Tibial nerve (tissue), 3 donors: ENCODE measurements at regions not wholly inside any gene's neighbourhood (a gene's known extent, or its start where the extent isn't known, plus 50 kb on each side); places are given as distances from the start of the nearest gene placed in this dataset.

Source experiments
- POLR2A ChIP-seq, 2 donors: fragments of 450-650 bp; IDR thresholded peaks; one replicate each; pipeline ENCODE4 v1.6.1; 2017; ENCODE audit warnings: antibody characterized with exemption in 2 of 2, mild to moderate bottlenecking in 2 of 2, moderate library complexity in 2 of 2
- TF ChIP-seq, protein P1 (sequence below), 5 experiments: fragments of 200-600 bp in 3 of 5; fragments of 450-650 bp in 2 of 5; sonication (generic) in 3 of 5; IDR thresholded peaks; one replicate each; pipeline ENCODE4 v1.5.1; 2016 to 2019; ENCODE audit warnings: antibody characterized with exemption in 5 of 5, mild to moderate bottlenecking in 3 of 5, moderate library complexity in 2 of 5

DNA sequence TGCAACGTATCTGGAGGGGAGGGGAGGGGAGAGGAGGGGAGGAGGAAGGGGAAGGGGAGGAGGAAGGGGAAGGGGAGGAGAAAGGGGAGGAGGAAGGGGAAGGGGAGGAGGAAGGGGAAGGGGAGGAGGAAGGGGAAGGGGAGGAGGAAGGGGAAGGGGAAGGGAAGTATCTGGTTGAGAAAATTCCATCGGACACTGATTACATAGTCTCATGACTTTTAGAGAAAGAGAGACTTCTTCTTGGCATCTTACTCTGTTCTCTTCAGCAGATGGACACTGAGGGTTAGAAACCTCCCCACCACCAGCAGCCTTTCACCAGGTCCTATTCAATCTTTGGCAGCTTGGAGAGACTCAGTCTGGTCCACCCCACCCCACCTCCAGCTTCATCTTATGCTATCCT lies 296.3 kb downstream of the TNS1 start:
- TF ChIP-seq, protein P1, sequence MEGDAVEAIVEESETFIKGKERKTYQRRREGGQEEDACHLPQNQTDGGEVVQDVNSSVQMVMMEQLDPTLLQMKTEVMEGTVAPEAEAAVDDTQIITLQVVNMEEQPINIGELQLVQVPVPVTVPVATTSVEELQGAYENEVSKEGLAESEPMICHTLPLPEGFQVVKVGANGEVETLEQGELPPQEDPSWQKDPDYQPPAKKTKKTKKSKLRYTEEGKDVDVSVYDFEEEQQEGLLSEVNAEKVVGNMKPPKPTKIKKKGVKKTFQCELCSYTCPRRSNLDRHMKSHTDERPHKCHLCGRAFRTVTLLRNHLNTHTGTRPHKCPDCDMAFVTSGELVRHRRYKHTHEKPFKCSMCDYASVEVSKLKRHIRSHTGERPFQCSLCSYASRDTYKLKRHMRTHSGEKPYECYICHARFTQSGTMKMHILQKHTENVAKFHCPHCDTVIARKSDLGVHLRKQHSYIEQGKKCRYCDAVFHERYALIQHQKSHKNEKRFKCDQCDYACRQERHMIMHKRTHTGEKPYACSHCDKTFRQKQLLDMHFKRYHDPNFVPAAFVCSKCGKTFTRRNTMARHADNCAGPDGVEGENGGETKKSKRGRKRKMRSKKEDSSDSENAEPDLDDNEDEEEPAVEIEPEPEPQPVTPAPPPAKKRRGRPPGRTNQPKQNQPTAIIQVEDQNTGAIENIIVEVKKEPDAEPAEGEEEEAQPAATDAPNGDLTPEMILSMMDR (IDR thresholded peaks at IDR 0.05) = no peak
- TF ChIP-seq POLR2A (IDR thresholded peaks at IDR 0.05) = no peak
